ENCODE measurements at regions not wholly inside any gene's neighbourhood (a gene's known extent, or its start where the extent isn't known, plus 50 kb on each side); places are given as distances from the start of the nearest gene placed in this dataset.

DNA sequence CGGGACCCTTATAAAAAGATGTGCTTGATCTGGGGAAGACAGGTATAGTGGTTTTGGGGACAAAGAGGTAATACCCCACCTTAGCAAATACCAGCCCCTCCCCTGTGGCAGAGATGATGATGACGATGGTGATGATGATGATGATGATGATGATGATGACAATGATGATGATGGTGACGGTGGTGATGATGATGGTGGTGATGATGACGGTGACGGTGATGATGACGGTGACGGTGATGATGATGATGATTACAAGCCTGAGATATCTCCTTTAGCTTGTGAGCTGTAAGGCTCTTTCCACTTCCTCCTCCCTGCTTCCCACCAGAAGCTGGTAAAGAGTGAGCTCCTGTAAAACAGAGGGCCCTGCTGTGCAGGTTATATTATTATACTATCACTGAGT, 89.5 kb upstream of the TMEM45B start:
- DNase-seq (ENCODE audit: low read depth) = no peak
- no peak for TF ChIP-seq POLR2A (IDR thresholded peaks at IDR 0.05; ENCODE audit: extremely low read depth, insufficient read length)
- TF ChIP-seq, protein P1, sequence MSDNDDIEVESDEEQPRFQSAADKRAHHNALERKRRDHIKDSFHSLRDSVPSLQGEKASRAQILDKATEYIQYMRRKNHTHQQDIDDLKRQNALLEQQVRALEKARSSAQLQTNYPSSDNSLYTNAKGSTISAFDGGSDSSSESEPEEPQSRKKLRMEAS (IDR thresholded peaks at IDR 0.05; ENCODE audit: low read depth, low read length) = no peak
- TF ChIP-seq, protein P2, sequence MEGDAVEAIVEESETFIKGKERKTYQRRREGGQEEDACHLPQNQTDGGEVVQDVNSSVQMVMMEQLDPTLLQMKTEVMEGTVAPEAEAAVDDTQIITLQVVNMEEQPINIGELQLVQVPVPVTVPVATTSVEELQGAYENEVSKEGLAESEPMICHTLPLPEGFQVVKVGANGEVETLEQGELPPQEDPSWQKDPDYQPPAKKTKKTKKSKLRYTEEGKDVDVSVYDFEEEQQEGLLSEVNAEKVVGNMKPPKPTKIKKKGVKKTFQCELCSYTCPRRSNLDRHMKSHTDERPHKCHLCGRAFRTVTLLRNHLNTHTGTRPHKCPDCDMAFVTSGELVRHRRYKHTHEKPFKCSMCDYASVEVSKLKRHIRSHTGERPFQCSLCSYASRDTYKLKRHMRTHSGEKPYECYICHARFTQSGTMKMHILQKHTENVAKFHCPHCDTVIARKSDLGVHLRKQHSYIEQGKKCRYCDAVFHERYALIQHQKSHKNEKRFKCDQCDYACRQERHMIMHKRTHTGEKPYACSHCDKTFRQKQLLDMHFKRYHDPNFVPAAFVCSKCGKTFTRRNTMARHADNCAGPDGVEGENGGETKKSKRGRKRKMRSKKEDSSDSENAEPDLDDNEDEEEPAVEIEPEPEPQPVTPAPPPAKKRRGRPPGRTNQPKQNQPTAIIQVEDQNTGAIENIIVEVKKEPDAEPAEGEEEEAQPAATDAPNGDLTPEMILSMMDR (IDR thresholded peaks at IDR 0.05; ENCODE audit: low read depth, low read length) = no peak
- TF ChIP-seq MYC (IDR thresholded peaks at IDR 0.05; ENCODE audit: low read depth, low read length) = no peak
- H3K4me3 ChIP-seq (ENCODE audit: low read depth, low read length) = no peak overlapping the region

DNA sequence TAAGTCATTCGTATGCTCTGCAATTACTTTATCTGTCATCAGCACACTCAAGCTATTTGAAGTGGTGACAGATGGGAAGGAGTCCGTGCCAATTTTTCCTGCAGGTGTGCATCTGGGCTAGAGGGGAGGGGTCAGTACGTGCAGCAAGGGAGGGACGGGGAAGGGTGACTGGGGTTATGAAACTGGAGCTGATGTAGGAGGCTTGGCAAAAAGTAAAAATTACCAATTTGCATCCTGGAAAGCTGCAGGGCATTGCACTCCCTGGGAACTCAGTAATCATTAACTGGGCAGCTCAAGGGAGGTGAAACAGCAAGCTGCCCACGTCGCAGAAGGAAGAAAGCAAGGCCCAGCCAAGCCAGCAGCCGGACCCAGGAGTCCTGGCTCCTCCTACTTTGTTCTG, 87.1 kb upstream of the TMEM45B start:
- DNase-seq (ENCODE audit: low read depth) = no peak
- TF ChIP-seq, protein P2 (IDR thresholded peaks at IDR 0.05; ENCODE audit: low read depth, low read length) = no peak
- no peak for TF ChIP-seq POLR2A (IDR thresholded peaks at IDR 0.05; ENCODE audit: extremely low read depth, insufficient read length)
- TF ChIP-seq, protein P1 (IDR thresholded peaks at IDR 0.05; ENCODE audit: low read depth, low read length) = no peak
- no peak for TF ChIP-seq MYC (IDR thresholded peaks at IDR 0.05; ENCODE audit: low read depth, low read length)
- no peak overlapping the region for H3K4me3 ChIP-seq (ENCODE audit: low read depth, low read length)

DNA sequence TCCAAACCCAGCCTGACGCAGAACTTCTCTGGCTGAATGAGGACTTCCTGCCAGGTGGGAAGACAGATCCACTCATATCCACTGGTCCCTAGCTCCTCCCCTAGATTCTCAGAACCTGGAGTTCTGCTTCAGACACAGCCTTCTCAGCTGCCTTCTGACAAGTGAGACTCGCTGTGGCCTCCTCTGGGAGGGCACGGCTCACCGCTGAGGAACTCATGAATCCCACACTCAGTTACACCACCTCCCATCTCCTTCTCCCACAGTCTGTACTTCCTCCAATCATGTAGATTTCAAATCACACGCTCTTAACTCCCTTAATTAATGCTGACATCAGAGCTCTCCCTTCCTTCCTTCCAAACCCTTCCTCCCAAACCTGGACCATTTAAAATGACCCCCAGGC, 86.4 kb upstream of the TMEM45B start:
- TF ChIP-seq MYC (IDR thresholded peaks at IDR 0.05; ENCODE audit: low read depth, low read length) = no peak
- no peak for TF ChIP-seq POLR2A (IDR thresholded peaks at IDR 0.05; ENCODE audit: extremely low read depth, insufficient read length)
- TF ChIP-seq, protein P2 (IDR thresholded peaks at IDR 0.05; ENCODE audit: low read depth, low read length) = no peak
- TF ChIP-seq, protein P1 (IDR thresholded peaks at IDR 0.05; ENCODE audit: low read depth, low read length) = no peak
- no peak overlapping the region for H3K4me3 ChIP-seq (ENCODE audit: low read depth, low read length)
- DNase-seq (ENCODE audit: low read depth) = peak; percentile 18

DNA sequence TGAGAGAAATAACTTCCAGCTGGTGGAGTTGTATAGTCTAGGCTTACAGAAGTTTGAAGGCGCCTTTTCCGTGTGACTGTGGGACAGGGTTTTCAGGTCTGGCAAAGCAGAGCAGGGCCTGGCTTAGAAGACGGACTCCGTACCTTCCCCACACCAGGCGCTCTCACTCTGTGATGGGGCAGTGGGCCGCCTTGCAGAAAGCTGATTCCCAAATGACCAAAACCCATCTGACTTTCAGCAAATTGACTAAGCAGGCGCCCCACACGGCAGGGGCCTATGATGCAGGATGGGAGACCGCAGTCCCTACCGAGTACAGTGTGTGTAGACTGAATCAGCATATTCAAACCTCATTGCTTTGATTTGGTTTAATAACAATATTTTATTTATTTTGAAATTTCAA, 85.8 kb upstream of the TMEM45B start:
- H3K4me3 ChIP-seq (ENCODE audit: low read depth, low read length) = no peak overlapping the region
- TF ChIP-seq, protein P1 (IDR thresholded peaks at IDR 0.05; ENCODE audit: low read depth, low read length) = no peak
- TF ChIP-seq POLR2A (IDR thresholded peaks at IDR 0.05; ENCODE audit: extremely low read depth, insufficient read length) = no peak
- no peak for TF ChIP-seq MYC (IDR thresholded peaks at IDR 0.05; ENCODE audit: low read depth, low read length)
- TF ChIP-seq, protein P2 (IDR thresholded peaks at IDR 0.05; ENCODE audit: low read depth, low read length) = no peak
- DNase-seq (ENCODE audit: low read depth) = no peak

DNA sequence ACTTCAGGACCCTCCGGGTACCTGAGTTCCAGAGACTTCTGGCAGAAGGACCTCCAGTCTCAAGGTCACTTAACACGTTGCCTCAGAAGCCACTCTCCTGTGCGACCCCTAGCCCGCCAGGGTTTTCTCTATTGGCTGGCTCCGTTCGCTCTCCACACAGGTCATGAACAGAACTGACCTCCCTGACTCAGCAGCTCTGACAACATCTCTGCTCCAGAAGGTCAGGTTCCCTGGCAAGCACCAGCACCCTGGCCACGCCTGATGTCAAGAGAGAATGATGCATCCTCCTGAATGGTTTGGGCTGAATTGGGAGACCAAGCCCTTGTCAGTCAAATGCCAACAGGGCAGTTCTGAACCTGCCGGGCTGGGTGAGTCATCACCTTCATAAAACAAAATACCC, 84.3 kb upstream of the TMEM45B start:
- TF ChIP-seq, protein P1 (IDR thresholded peaks at IDR 0.05; ENCODE audit: low read depth, low read length) = no peak
- TF ChIP-seq, protein P2 (IDR thresholded peaks at IDR 0.05; ENCODE audit: low read depth, low read length) = no peak
- no peak for TF ChIP-seq MYC (IDR thresholded peaks at IDR 0.05; ENCODE audit: low read depth, low read length)
- TF ChIP-seq POLR2A (IDR thresholded peaks at IDR 0.05; ENCODE audit: extremely low read depth, insufficient read length) = no peak
- no peak for DNase-seq (ENCODE audit: low read depth)
- H3K4me3 ChIP-seq (ENCODE audit: low read depth, low read length) = no peak overlapping the region

DNA sequence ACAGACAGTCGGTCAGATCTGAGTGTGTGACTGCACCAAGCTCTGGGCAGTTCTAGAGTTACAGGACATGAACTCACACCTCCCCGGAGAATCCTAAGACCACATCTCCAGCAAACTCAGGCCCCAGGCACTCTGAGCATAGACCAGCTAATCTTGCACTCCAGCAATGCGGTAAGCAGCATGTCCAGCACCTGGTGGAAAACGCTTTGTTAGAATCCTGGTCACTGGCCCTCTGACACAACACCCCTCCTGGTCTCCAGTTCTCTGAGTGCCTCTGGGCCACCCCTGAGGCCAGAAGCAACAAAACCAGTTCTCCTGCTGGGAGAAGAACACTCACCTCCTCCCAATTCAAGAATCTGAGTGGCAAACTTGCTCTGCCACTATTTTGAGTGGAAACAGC, 82.7 kb upstream of the TMEM45B start:
- no peak for DNase-seq (ENCODE audit: low read depth)
- no peak overlapping the region for H3K4me3 ChIP-seq (ENCODE audit: low read depth, low read length)
- no peak for TF ChIP-seq MYC (IDR thresholded peaks at IDR 0.05; ENCODE audit: low read depth, low read length)
- TF ChIP-seq POLR2A (IDR thresholded peaks at IDR 0.05; ENCODE audit: extremely low read depth, insufficient read length) = no peak
- TF ChIP-seq, protein P2 (IDR thresholded peaks at IDR 0.05; ENCODE audit: low read depth, low read length) = no peak
- TF ChIP-seq, protein P1 (IDR thresholded peaks at IDR 0.05; ENCODE audit: low read depth, low read length) = no peak

Measured in NB4 (cell line).